Endothelial cell of umbilical vein (primary cell): ENCODE measurements at regions not wholly inside any gene's neighbourhood (a gene's known extent, or its start where the extent isn't known, plus 50 kb on each side); places are given as distances from the start of the nearest gene placed in this dataset.

ENCODE experiments used
- BruUV-seq: library from RNA; stranded (reverse); fragments of 400-500 nt; replicated peaks from 2 replicates; lab custom pipeline; 2021; lab: Mats Ljungman, UMichigan
- CTCF ChIA-PET: fragments of 300-600, 350-600 bp; sonication (Branson Sonifier 250); formaldehyde crosslinking; loops from one replicate; lab custom pipeline; 2021; ENCODE audit warnings: antibody characterized with exemption, inconsistent platforms; lab: Charles Lee
- POLR2A ChIA-PET: fragments of 300-600, 350-600 bp; sonication (Branson Sonifier 250); formaldehyde crosslinking; loops from one replicate; lab custom pipeline; 2021; ENCODE audit warnings: antibody characterized with exemption, inconsistent platforms; lab: Charles Lee
- DNase-seq: peaks from one replicate; pipeline ENCODE4 v3.0.0-alpha.2; 2011; ENCODE audit warnings: low read depth, low spot score
- FAIRE-seq: peaks from 2 replicates; lab custom pipeline; 2011; peaks lifted over from hg19 to GRCh38; lab: Jason Lieb, UNC
- H2AFZ ChIP-seq: 2 replicates; pipeline ENCODE4 v1.6.0; 2012; ENCODE audit warnings: low read depth, low read length, control low read depth, inconsistent platforms
- H3K27ac ChIP-seq: 2 replicates; pipeline ENCODE4 v1.5.1; 2011; ENCODE audit warnings: low read depth, mild to moderate bottlenecking, control low read depth, low read length, moderate library complexity; ENCODE audit not compliant: insufficient read depth
- H3K27me3 ChIP-seq, 2 experiments: 2 replicates each; pipeline versions ENCODE4 v1.6.0 to v1.6.1; 2011; ENCODE audit warnings: low read length in 2 of 2, mixed read lengths in 1 of 2; ENCODE audit not compliant: control insufficient read depth in 2 of 2, insufficient read depth in 2 of 2
- H3K36me3 ChIP-seq, 2 experiments: 2 replicates in 1 of 2; 3 replicates in 1 of 2; pipeline ENCODE4 v1.5.1; 2011; ENCODE audit warnings: low read length in 2 of 2, mild to moderate bottlenecking in 1 of 2, moderate library complexity in 1 of 2; ENCODE audit not compliant: control insufficient read depth in 2 of 2, insufficient read depth in 2 of 2; ENCODE audit errors: extremely low read depth in 1 of 2
- H3K4me1 ChIP-seq: 3 replicates; pipeline ENCODE4 v1.5.1; 2011; ENCODE audit warnings: mild to moderate bottlenecking, low read length; ENCODE audit not compliant: control insufficient read depth, insufficient read depth; ENCODE audit errors: extremely low read depth
- H3K4me2 ChIP-seq: 2 replicates; pipeline ENCODE4 v1.6.1; 2011; ENCODE audit warnings: low read length, control low read depth, mixed read lengths; ENCODE audit not compliant: insufficient read depth
- H3K4me3 ChIP-seq, 3 experiments: fragments of 200-600 bp in 1 of 3; sonication (generic), shearing (Covaris generic) in 1 of 3; replicated peaks in 1 of 3; 2 replicates each; pipeline ENCODE4 v1.5.1; 2011 to 2016; ENCODE audit warnings: control low read depth in 3 of 3, low read length in 3 of 3, mild to moderate bottlenecking in 2 of 3, inconsistent platforms in 1 of 3, low read depth in 1 of 3, moderate library complexity in 1 of 3; ENCODE audit not compliant: insufficient read depth in 1 of 3
- H3K79me2 ChIP-seq: 2 replicates; pipeline ENCODE4 v1.6.0; 2012; ENCODE audit warnings: low read length, inconsistent platforms; ENCODE audit not compliant: control insufficient read depth, insufficient read depth
- H3K9ac ChIP-seq: replicated peaks from 2 replicates; pipeline ENCODE3; 2011; ENCODE audit warnings: low read length, control low read depth; ENCODE audit not compliant: insufficient read depth; ENCODE audit errors: extremely low read depth
- H3K9me1 ChIP-seq: replicated peaks from 3 replicates; pipeline ENCODE4 v1.6.0; 2011; ENCODE audit warnings: mild to moderate bottlenecking, low read length; ENCODE audit not compliant: control insufficient read depth, insufficient read depth; ENCODE audit errors: extremely low read depth
- H3K9me3 ChIP-seq: replicated peaks from 2 replicates; pipeline ENCODE4 v1.5.1; 2012; ENCODE audit warnings: low read length, inconsistent platforms; ENCODE audit not compliant: control insufficient read depth, insufficient read depth
- H4K20me1 ChIP-seq: replicated peaks from 2 replicates; pipeline ENCODE3; 2011; ENCODE audit warnings: mild to moderate bottlenecking, low read length; ENCODE audit not compliant: control insufficient read depth, insufficient read depth; ENCODE audit errors: extremely low read depth
- EZH2 ChIP-seq: IDR thresholded peaks from 2 replicates; pipeline ENCODE4 v1.6.1; 2012; ENCODE audit warnings: borderline replicate concordance, low read depth, mild to moderate bottlenecking, moderate library complexity, low read length, inconsistent platforms; ENCODE audit not compliant: severe bottlenecking
- GATA2 ChIP-seq: IDR thresholded peaks from 2 replicates; pipeline ENCODE4 v1.7.0; 2011; ENCODE audit warnings: low read depth, mild to moderate bottlenecking, moderate library complexity, mixed read lengths, low read length; ENCODE audit not compliant: insufficient read length, insufficient read depth
- JUN ChIP-seq: IDR thresholded peaks from 2 replicates; pipeline ENCODE4 v1.6.1; 2011; ENCODE audit warnings: borderline replicate concordance, low read depth; ENCODE audit not compliant: insufficient read length, insufficient read depth
- MAX ChIP-seq: IDR thresholded peaks from 2 replicates; pipeline ENCODE4 v1.6.1; 2011; ENCODE audit not compliant: insufficient read depth, insufficient read length
- MYC ChIP-seq: IDR thresholded peaks from one replicate; pipeline ENCODE4 v1.6.1; 2011; ENCODE audit warnings: mild to moderate bottlenecking, low read depth, low read length
- POLR2A ChIP-seq: IDR thresholded peaks from 2 replicates; pipeline ENCODE4 v1.6.1; 2012; ENCODE audit warnings: low read depth, mild to moderate bottlenecking, control low read depth, low read length
- dilution Hi-C: fragments of 300-500 bp; cut with MboI; formaldehyde crosslinking; loops from one replicate; pipeline ENCODE4 v1.15.0; 2019; ENCODE audit warnings: low sequenced_read_pairs; ENCODE audit not compliant: extremely low pct_ligation_motif_present
- intact Hi-C: fragments of 100-400 bp; cut with micrococcal nuclease; formaldehyde crosslinking; loops from one replicate; pipeline ENCODE4 v1.10.0; 2022
- TF ChIP-seq, protein P1 (sequence below), 2 donors: IDR thresholded peaks; 1 replicate in 1 of 2; 2 replicates in 1 of 2; pipeline ENCODE4 v1.5.1; 2011; ENCODE audit warnings: low read length in 2 of 2, mild to moderate bottlenecking in 2 of 2, moderate library complexity in 2 of 2, control low read depth in 1 of 2, inconsistent platforms in 1 of 2, low read depth in 1 of 2; ENCODE audit not compliant: insufficient read depth in 1 of 2; ENCODE audit errors: extremely low read depth in 1 of 2

GRCh38 chr3:20394243-20394642, 208.2 kb upstream of the SGO1 start:
- no peak for TF ChIP-seq POLR2A
- TF ChIP-seq GATA2: no peak
- no peak for TF ChIP-seq MYC
- TF ChIP-seq MAX: no peak
- no peak for TF ChIP-seq JUN
- TF ChIP-seq, protein P1, sequence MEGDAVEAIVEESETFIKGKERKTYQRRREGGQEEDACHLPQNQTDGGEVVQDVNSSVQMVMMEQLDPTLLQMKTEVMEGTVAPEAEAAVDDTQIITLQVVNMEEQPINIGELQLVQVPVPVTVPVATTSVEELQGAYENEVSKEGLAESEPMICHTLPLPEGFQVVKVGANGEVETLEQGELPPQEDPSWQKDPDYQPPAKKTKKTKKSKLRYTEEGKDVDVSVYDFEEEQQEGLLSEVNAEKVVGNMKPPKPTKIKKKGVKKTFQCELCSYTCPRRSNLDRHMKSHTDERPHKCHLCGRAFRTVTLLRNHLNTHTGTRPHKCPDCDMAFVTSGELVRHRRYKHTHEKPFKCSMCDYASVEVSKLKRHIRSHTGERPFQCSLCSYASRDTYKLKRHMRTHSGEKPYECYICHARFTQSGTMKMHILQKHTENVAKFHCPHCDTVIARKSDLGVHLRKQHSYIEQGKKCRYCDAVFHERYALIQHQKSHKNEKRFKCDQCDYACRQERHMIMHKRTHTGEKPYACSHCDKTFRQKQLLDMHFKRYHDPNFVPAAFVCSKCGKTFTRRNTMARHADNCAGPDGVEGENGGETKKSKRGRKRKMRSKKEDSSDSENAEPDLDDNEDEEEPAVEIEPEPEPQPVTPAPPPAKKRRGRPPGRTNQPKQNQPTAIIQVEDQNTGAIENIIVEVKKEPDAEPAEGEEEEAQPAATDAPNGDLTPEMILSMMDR (IDR thresholded peaks at IDR 0.05; ENCODE audit: extremely low read depth in 1 of 2, insufficient read depth in 1 of 2, low read depth in 1 of 2, low read length in 2 of 2): no peak
- TF ChIP-seq EZH2: no peak
- Histone ChIP-seq H3K27ac (no peak overlapping the region), H3K27me3 (no peaks in the 10 kb centered on the region), H3K9me3 (no peaks in the 10 kb centered on the region), H3K9ac (no peak overlapping the region), H3K4me3 (no peak overlapping the region), H4K20me1 (no peaks in the 10 kb centered on the region), H3K79me2 (no peaks in the 10 kb centered on the region), H2AFZ (no peak overlapping the region), H3K36me3 (no peaks in the 10 kb centered on the region), H3K4me2 (no peak overlapping the region), H3K9me1 (no peaks in the 10 kb centered on the region), H3K4me1 (no peaks in the 10 kb centered on the region)
- intact Hi-C loops (no loop called here), dilution Hi-C loops (no loop called here)
- ChIA-PET CTCF (interaction anchor here (1.2 kb wide), 1 partner anchor 10 kb away, joined by 3 read pairs; no protein-coding TSS in a partner anchor), POLR2A (no interaction called here)
- DNase-seq (no peak), FAIRE-seq (no peak)
- no TSS peak for BruUV-seq
